H1 (cell line): ENCODE measurements at regions not wholly inside any gene's neighbourhood (a gene's known extent, or its start where the extent isn't known, plus 50 kb on each side); places are given as distances from the start of the nearest gene placed in this dataset.

Experiments used
- CTCF ChIA-PET: fragments of 300-600 bp; sonication (Branson Sonifier 250); formaldehyde crosslinking; loops from one replicate; lab custom pipeline; 2021; ENCODE audit not compliant: partially characterized antibody; lab: Charles Lee
- POLR2A ChIA-PET: fragments of 300-600 bp; sonication (Branson Sonifier 250); formaldehyde crosslinking; loops from one replicate; lab custom pipeline; 2021; ENCODE audit warnings: inconsistent platforms; ENCODE audit not compliant: partially characterized antibody; lab: Charles Lee
- DNase-seq, 2 experiments: peaks; one replicate each; pipeline versions ENCODE4 v3.0.0 to v3.0.0-alpha.2; 2010 to 2022; ENCODE audit warnings: low spot score in 2 of 2, low read depth in 1 of 2, mixed read lengths in 1 of 2
- FAIRE-seq: peaks from 2 replicates; lab custom pipeline; 2011; peaks lifted over from hg19 to GRCh38; lab: Jason Lieb, UNC
- H2AFZ ChIP-seq: 2 replicates; pipeline ENCODE4 v1.8.1; 2012; ENCODE audit warnings: low read length, inconsistent platforms
- H2AK5ac ChIP-seq: 2 replicates; pipeline ENCODE4 v1.6.1; 2013; ENCODE audit warnings: low read depth, low read length
- H2BK120ac ChIP-seq: replicated peaks from 2 replicates; pipeline ENCODE3; 2013; ENCODE audit warnings: low read depth, low read length, inconsistent platforms
- H2BK12ac ChIP-seq: 2 replicates; pipeline ENCODE4 v1.6.1; 2013; ENCODE audit warnings: low read depth, low read length
- H2BK15ac ChIP-seq: 2 replicates; pipeline ENCODE4 v1.6.1; 2013; ENCODE audit warnings: low read length
- H2BK20ac ChIP-seq: 2 replicates; pipeline ENCODE4 v1.6.1; 2013; ENCODE audit warnings: low read length
- H2BK5ac ChIP-seq: 2 replicates; pipeline ENCODE4 v1.6.1; 2013; ENCODE audit warnings: low read depth, low read length
- H3K14ac ChIP-seq: 2 replicates; pipeline ENCODE4 v1.6.1; 2013; ENCODE audit warnings: inconsistent platforms; ENCODE audit not compliant: insufficient read length
- H3K18ac ChIP-seq: 2 replicates; pipeline ENCODE4 v1.6.1; 2013; ENCODE audit warnings: low read length; ENCODE audit errors: extremely low read depth
- H3K23ac ChIP-seq: 2 replicates; pipeline ENCODE4 v1.6.1; 2013; ENCODE audit warnings: inconsistent platforms; ENCODE audit not compliant: insufficient read length
- H3K23me2 ChIP-seq: 2 replicates; pipeline ENCODE4 v1.6.1; 2013; ENCODE audit warnings: low read depth, low read length
- H3K27ac ChIP-seq: 2 replicates; pipeline ENCODE4 v1.6.1; 2011; ENCODE audit warnings: low read depth, low read length, inconsistent platforms
- H3K27me3 ChIP-seq, 4 experiments: replicated peaks in 1 of 4; 1 replicate in 1 of 4; 2 replicates in 3 of 4; pipeline versions ENCODE4 v1.6.1 to v1.8.1; 2011 to 2013; ENCODE audit warnings: low read length in 3 of 4, mild to moderate bottlenecking in 3 of 4, inconsistent platforms in 2 of 4, mixed read lengths in 2 of 4, moderate library complexity in 1 of 4; ENCODE audit not compliant: control insufficient read depth in 3 of 4, insufficient read depth in 3 of 4; ENCODE audit errors: extremely low read depth in 1 of 4
- H3K36me3 ChIP-seq, 4 experiments: 2 replicates each; pipeline versions ENCODE4 v1.6.1 to v1.8.1; 2011 to 2013; ENCODE audit warnings: mild to moderate bottlenecking in 4 of 4, low read length in 3 of 4, moderate library complexity in 2 of 4, control low read depth in 1 of 4, inconsistent platforms in 1 of 4; ENCODE audit not compliant: insufficient read depth in 4 of 4, control insufficient read depth in 2 of 4
- H3K4ac ChIP-seq: replicated peaks from 2 replicates; pipeline ENCODE3; 2013; ENCODE audit warnings: low read length, low read depth, mixed read lengths, inconsistent platforms; ENCODE audit not compliant: insufficient read length
- H3K4me1 ChIP-seq, 4 experiments: replicated peaks in 1 of 4; 1 replicate in 1 of 4; 2 replicates in 3 of 4; pipeline versions ENCODE4 v1.6.1 to v1.8.1; 2011 to 2013; ENCODE audit warnings: low read length in 3 of 4, inconsistent platforms in 2 of 4, mixed read lengths in 1 of 4; ENCODE audit not compliant: insufficient read depth in 4 of 4, control insufficient read depth in 3 of 4
- H3K4me2 ChIP-seq, 2 experiments: 2 replicates each; pipeline versions ENCODE4 v1.6.1 to v1.8.1; 2011 to 2013; ENCODE audit warnings: low read depth in 2 of 2, low read length in 2 of 2, control low read depth in 1 of 2, inconsistent platforms in 1 of 2, mild to moderate bottlenecking in 1 of 2; ENCODE audit not compliant: insufficient read depth in 1 of 2
- H3K4me3 ChIP-seq, 4 experiments: fragments of 200-600, 300-600 bp in 1 of 4; sonication (generic), shearing (Covaris generic), sonication (Bioruptor Twin) in 1 of 4; 2 replicates each; pipeline versions ENCODE4 v1.5.1 to v1.8.1; 2011 to 2016; ENCODE audit warnings: low read length in 4 of 4, low read depth in 3 of 4, control low read depth in 2 of 4, inconsistent platforms in 2 of 4, mild to moderate bottlenecking in 2 of 4, mixed read lengths in 1 of 4, moderate library complexity in 1 of 4; ENCODE audit not compliant: insufficient read depth in 2 of 4; ENCODE audit errors: extremely low read depth in 1 of 4
- H3K56ac ChIP-seq: replicated peaks from 2 replicates; pipeline ENCODE3; 2013; ENCODE audit warnings: low read depth, mild to moderate bottlenecking, mixed read lengths, low read length, inconsistent platforms; ENCODE audit not compliant: insufficient read length
- H3K79me1 ChIP-seq: 2 replicates; pipeline ENCODE4 v1.6.1; 2013; ENCODE audit warnings: low read depth, low read length, control low read depth
- H3K79me2 ChIP-seq, 2 experiments: 2 replicates each; pipeline versions ENCODE4 v1.6.1 to v1.8.1; 2012 to 2013; ENCODE audit warnings: low read length in 2 of 2, mild to moderate bottlenecking in 2 of 2, inconsistent platforms in 1 of 2; ENCODE audit not compliant: insufficient read depth in 2 of 2, control insufficient read depth in 1 of 2
- H3K9ac ChIP-seq, 4 experiments: replicated peaks in 1 of 4; 1 replicate in 1 of 4; 2 replicates in 3 of 4; pipeline versions ENCODE4 v1.6.1 to v1.8.1; 2011 to 2013; ENCODE audit warnings: low read depth in 3 of 4, low read length in 3 of 4, control low read depth in 2 of 4, mild to moderate bottlenecking in 2 of 4, moderate library complexity in 2 of 4, inconsistent platforms in 1 of 4; ENCODE audit errors: extremely low read depth in 1 of 4
- H3K9me3 ChIP-seq, 2 experiments: 2 replicates each; pipeline versions ENCODE4 v1.6.1 to v1.8.1; 2012 to 2013; ENCODE audit warnings: mild to moderate bottlenecking in 2 of 2, moderate library complexity in 2 of 2, control low read depth in 1 of 2, inconsistent platforms in 1 of 2, low read depth in 1 of 2, low read length in 1 of 2, mixed read lengths in 1 of 2; ENCODE audit not compliant: insufficient read depth in 2 of 2
- H4K20me1 ChIP-seq, 2 experiments: replicated peaks in 1 of 2; 2 replicates each; pipeline versions ENCODE3 to v1.8.1; 2011 to 2013; ENCODE audit warnings: inconsistent platforms in 2 of 2, low read length in 2 of 2, mild to moderate bottlenecking in 1 of 2; ENCODE audit not compliant: insufficient read depth in 2 of 2, control insufficient read depth in 1 of 2
- H4K5ac ChIP-seq: 2 replicates; pipeline ENCODE4 v1.6.1; 2013; ENCODE audit warnings: low read length, low read depth, mixed read lengths, inconsistent platforms; ENCODE audit not compliant: insufficient read length
- H4K8ac ChIP-seq: 2 replicates; pipeline ENCODE4 v1.8.0; 2013; ENCODE audit warnings: mild to moderate bottlenecking, moderate library complexity, low read length, inconsistent platforms; ENCODE audit not compliant: insufficient read depth; ENCODE audit errors: extremely low read depth
- H4K91ac ChIP-seq: replicated peaks from 2 replicates; pipeline ENCODE3; 2013; ENCODE audit warnings: low read length, mixed read lengths, inconsistent platforms; ENCODE audit not compliant: insufficient read length
- CBX8 ChIP-seq: fragments of 300-800, 300-1000 bp; sonication (generic); IDR thresholded peaks from 2 replicates; pipeline ENCODE4 v1.7.1; 2016; ENCODE audit warnings: low read depth, low read length, borderline replicate concordance
- CREB1 ChIP-seq: IDR thresholded peaks from 2 replicates; pipeline ENCODE4 v1.6.1; 2012; ENCODE audit warnings: inconsistent platforms
- CTBP2 ChIP-seq: IDR thresholded peaks from 2 replicates; pipeline ENCODE4 v1.7.0; 2011; ENCODE audit warnings: borderline replicate concordance, mild to moderate bottlenecking, moderate library complexity, mixed read lengths, low read length; ENCODE audit not compliant: insufficient read depth, insufficient read length
- EGR1 ChIP-seq: IDR thresholded peaks from 2 replicates; pipeline ENCODE4 v1.6.1; 2011; ENCODE audit warnings: low read depth, low read length, borderline replicate concordance
- GTF2F1 ChIP-seq: IDR thresholded peaks from 2 replicates; pipeline ENCODE4 v1.6.1; 2012; ENCODE audit warnings: low read depth, low read length, improper control_type of control experiment, borderline replicate concordance
- HDAC2 ChIP-seq, 2 experiments: fragments of 300-600 bp in 1 of 2; sonication (generic) in 1 of 2; IDR thresholded peaks; 2 replicates each; pipeline ENCODE4 v1.6.1; 2011 to 2012; ENCODE audit warnings: low read depth in 2 of 2, low read length in 2 of 2, mild to moderate bottlenecking in 2 of 2, moderate library complexity in 2 of 2, borderline replicate concordance in 1 of 2, inconsistent platforms in 1 of 2
- JUN ChIP-seq: IDR thresholded peaks from 2 replicates; pipeline ENCODE4 v1.6.1; 2011; ENCODE audit warnings: low read depth, mild to moderate bottlenecking, improper control_type of control experiment, low read length
- KDM5A ChIP-seq: fragments of 200-600 bp; IDR thresholded peaks from 2 replicates; pipeline ENCODE4 v1.7.1; 2012; ENCODE audit warnings: mild to moderate bottlenecking, low read length, inconsistent platforms, mixed read lengths
- NRF1 ChIP-seq: IDR thresholded peaks from 2 replicates; pipeline ENCODE4 v1.6.1; 2011; ENCODE audit warnings: mild to moderate bottlenecking, low read depth, low read length, improper control_type of control experiment
- RFX5 ChIP-seq: IDR thresholded peaks from 2 replicates; pipeline ENCODE4 v1.6.1; 2011; ENCODE audit warnings: low read depth, low read length, improper control_type of control experiment, borderline replicate concordance
- SP4 ChIP-seq: IDR thresholded peaks from 2 replicates; pipeline ENCODE4 v1.6.1; 2012; ENCODE audit warnings: low read length, inconsistent platforms
- SUZ12 ChIP-seq: fragments of 200-600 bp; sonication (generic); IDR thresholded peaks from 2 replicates; pipeline ENCODE4 v1.6.1; 2012; ENCODE audit warnings: mild to moderate bottlenecking, inconsistent platforms, low read length, moderate library complexity, mixed read lengths
- TAF1 ChIP-seq: IDR thresholded peaks from 2 replicates; pipeline ENCODE4 v1.6.1; 2011; ENCODE audit warnings: mild to moderate bottlenecking, low read depth, low read length
- TAF7 ChIP-seq: optimal IDR thresholded peaks from 2 replicates; pipeline ENCODE3; 2011; ENCODE audit warnings: low read depth, mild to moderate bottlenecking, inconsistent platforms, low read length, moderate library complexity, borderline replicate concordance
- WGBS, 2 experiments: shearing (Covaris generic) in 1 of 2; methylation state at CpG; one replicate each; pipeline versions ENCODE4 v1.1.6 to v1.1.7; 2013 to 2015; ENCODE audit warnings: low lambda C conversion rate in 2 of 2, mixed read lengths in 2 of 2, inconsistent platforms in 1 of 2, low coverage in 1 of 2, missing lambda C conversion rate in 1 of 2; ENCODE audit not compliant: insufficient replicate concordance in 2 of 2, insufficient coverage in 1 of 2, insufficient read length in 1 of 2; ENCODE audit errors: extremely low coverage in 1 of 2, missing lambda C conversion rate in 1 of 2; 5-methylcytosine and 5-hydroxymethylcytosine counted together
- TF ChIP-seq, protein P1 (sequence below): IDR thresholded peaks from 2 replicates; pipeline ENCODE4 v1.6.1; 2011; ENCODE audit warnings: low read length, improper control_type of control experiment

DNA sequence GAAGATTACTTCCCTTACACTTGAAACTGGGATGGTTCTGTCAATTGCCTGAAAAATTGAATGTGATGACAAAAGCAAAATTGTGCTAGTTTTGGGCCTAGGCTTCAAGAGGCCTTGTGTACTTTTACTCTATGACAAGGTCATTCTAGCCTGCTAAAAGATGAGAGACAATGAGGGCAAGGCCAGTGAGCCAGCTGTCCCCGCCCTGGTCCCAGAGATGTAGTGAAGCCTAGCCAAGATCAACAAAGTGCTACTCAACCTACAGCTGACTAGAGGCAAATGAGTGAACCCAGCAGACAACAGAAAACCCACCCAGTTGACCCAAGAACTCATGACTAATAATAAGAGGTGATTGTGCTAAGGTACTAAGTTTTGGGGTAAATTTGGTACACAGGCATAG, 248.7 kb downstream of the IL15 start:
- no peaks in the 10 kb centered on the region for H3K79me1 ChIP-seq
- H3K4me2 ChIP-seq, result no peak overlapping the region
- H3K9ac ChIP-seq, result no peak overlapping the region
- ChIA-PET POLR2A (no interaction called here), CTCF (no interaction called here)
- no peak for FAIRE-seq
- no peak for DNase-seq
- H3K9me3 ChIP-seq, result no peaks in the 10 kb centered on the region
- WGBS, 2 experiments, result 92% methylated on average over 1 of the region's 1 CpG; no CpG with 5 or more reads in 1 of the 2 experiments
- H2BK120ac ChIP-seq, result no peak overlapping the region
- H3K36me3 ChIP-seq, result no peaks in the 10 kb centered on the region
- no peak overlapping the region for H4K5ac ChIP-seq
- no peaks in the 10 kb centered on the region for H3K27me3 ChIP-seq
- no peaks in the 10 kb centered on the region for H3K23me2 ChIP-seq
- H3K56ac ChIP-seq, result no peak overlapping the region
- H3K23ac ChIP-seq, result no peak overlapping the region
- no peak overlapping the region for H2BK15ac ChIP-seq
- no peak overlapping the region for H3K14ac ChIP-seq
- no peak overlapping the region for H4K8ac ChIP-seq
- H2BK12ac ChIP-seq, result no peak overlapping the region
- no peak overlapping the region for H2AK5ac ChIP-seq
- H3K4me1 ChIP-seq, result no peaks in the 10 kb centered on the region
- TF ChIP-seq EGR1 (no peak), RFX5 (no peak), GTF2F1 (no peak), HDAC2 (IDR thresholded peaks at IDR 0.05; ENCODE audit: borderline replicate concordance in 1 of 2, low read depth in 2 of 2, low read length in 2 of 2) (no peak), CBX8 (no peak), TAF1 (no peak), CTBP2 (no peak), KDM5A (no peak), TAF7 (no peak), NRF1 (no peak), SP4 (no peak), JUN (no peak), SUZ12 (no peak), CREB1 (no peak)
- TF ChIP-seq, protein P1, sequence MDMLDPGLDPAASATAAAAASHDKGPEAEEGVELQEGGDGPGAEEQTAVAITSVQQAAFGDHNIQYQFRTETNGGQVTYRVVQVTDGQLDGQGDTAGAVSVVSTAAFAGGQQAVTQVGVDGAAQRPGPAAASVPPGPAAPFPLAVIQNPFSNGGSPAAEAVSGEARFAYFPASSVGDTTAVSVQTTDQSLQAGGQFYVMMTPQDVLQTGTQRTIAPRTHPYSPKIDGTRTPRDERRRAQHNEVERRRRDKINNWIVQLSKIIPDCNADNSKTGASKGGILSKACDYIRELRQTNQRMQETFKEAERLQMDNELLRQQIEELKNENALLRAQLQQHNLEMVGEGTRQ, result no peak
- no peaks in the 10 kb centered on the region for H4K20me1 ChIP-seq
- no peak overlapping the region for H3K4ac ChIP-seq
- H3K79me2 ChIP-seq, result no peaks in the 10 kb centered on the region
- no peak overlapping the region for H3K27ac ChIP-seq
- H2BK5ac ChIP-seq, result no peak overlapping the region
- H4K91ac ChIP-seq, result no peak overlapping the region
- no peak overlapping the region for H2BK20ac ChIP-seq
- no peak overlapping the region for H3K18ac ChIP-seq
- no peak overlapping the region for H3K4me3 ChIP-seq
- no peak overlapping the region for H2AFZ ChIP-seq
